KG1 (cell line): ENCODE measurements at regions not wholly inside any gene's neighbourhood (a gene's known extent, or its start where the extent isn't known, plus 50 kb on each side); places are given as distances from the start of the nearest gene placed in this dataset.

Source experiments
- DNase-seq: peaks from one replicate; lab custom pipeline; 2025; lab: John Stamatoyannopoulos, UW

DNA sequence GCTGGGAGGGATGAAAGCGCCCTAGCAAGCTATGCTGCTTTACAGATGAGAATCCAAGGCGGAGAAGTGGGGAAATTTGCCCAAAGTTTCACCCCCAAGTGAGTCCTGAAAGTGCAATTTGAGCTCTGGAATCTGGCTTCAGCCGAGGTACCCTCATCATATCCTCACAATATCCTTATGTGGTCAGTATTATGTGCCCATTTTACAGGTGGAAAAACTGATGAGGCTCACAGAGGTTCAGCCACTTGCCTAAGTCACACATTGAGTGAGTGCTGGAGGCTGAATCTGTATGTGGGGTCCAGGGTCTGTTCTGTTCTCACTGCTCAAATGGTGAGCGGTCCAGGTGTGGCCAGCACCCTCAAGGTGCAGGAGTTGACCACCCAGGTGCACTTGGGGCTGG, 85.3 kb downstream of the MATN1 start:
- DNase-seq: no peak

- no peak for DNase-seq
These were observed 86.0 kb downstream of the MATN1 start for GRCh38 chr1:30637183-30637980.

DNA sequence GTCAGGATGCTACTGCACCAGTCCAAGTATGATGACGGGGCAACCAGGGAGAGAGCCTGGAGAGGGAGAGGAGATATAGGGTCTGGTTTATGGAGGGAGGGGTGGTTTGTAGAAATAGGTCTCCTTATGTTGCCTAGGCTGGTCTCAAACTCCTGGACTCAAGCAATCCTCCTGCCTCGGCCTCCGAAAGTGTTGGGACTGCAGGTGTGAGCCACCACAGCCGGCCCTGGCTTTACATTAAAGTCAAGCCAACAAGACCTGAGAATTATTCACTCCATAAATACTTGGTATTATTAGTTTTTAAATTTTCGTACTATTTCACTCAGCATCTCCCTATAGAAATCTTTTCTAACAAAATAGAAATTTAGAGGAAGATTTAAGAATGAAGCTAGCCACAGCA, 86.8 kb downstream of the MATN1 start:
- no peak for DNase-seq

DNA sequence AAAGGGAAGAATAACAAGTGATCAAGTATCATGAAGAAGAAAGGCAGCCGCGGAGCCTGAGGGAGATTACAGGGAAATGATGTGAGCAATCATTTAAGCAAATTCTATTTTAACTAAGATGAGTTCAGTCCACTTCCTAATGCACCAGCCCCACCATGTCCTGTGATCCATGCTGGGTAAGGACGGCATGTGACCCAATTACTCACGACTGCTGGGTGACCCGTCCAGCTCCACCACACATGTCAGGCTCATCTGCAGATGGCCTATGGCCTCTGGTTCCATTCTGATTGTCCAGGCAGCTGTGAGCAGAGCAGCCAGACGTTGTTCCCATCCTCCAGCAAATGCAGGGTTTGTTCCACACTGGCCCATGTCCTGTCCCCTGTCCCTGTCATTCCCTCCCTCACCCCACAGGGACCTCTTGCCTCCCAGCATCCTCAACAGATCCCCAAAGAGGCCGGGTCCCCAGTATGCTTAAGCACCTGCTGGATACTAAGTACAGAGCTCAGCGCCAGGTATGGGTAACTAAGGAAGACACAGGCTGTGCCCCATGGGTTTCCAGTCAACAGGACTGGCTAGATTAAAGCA, 87.9 kb downstream of the MATN1 start:
- no peak for DNase-seq

DNA sequence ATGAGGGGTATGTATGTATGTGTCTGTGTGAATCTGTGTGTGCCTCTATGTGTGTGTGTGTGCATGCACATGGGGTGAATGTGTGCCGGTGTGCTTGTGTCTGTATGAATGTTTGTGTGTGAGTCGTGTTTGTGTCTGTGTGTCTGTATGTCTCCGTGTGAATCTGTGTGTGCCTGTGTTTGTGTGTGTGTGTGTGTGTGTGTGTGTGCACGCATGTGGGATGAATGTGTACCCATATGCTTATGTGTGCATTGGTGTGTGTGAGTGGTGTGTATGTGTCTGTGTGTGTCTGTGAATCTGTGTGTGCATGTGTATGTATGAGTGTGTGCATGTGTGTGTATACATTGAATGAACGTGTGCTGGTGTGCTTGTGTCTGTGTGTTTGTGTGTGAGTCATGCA, 88.9 kb downstream of the MATN1 start:
- no peak for DNase-seq

GRCh38 chr1:30633294-30633693, 90.1 kb downstream of the MATN1 start:
- no peak for DNase-seq

GRCh38 chr1:30632481-30632880, 90.9 kb downstream of the MATN1 start:
- no peak for DNase-seq

DNA sequence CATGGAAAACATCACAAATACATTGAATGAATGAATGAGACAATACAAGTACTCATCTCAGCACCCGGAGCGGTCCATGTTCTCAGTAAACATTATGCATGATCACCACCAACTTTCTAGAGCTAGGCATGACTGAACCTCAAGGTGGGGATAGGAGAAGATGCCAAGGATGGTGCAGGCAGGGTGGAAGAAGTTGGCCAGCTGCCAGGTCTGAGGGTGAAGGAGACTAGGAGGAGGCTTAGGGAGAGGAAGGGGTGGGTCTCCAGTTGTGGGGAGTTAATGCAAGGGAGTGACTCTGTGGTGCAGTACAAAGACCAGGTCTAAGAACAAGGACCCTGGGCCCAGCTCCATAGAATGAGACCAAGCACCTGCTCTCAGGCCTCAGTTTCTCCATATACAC, 91.7 kb downstream of the MATN1 start:
- no peak for DNase-seq

DNA sequence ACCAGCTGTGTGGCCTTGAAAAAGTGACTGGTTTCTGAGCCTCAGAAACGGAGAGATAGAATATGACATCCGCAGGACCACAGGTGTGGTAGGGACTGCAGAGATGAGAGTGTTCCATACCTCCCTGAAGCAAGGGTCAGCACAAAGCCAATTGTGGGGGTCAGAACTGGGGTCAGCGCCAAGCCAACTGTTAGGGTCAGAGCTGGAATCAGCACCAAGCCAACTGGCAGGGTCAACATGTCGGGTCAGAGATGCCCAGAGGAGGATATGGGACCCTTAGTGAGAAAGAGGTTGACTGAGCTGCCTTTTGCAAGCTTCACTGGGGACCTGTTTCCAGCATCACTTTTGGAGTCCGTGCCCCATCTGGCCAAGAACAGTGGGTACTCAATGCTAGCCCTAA, 93.9 kb downstream of the MATN1 start:
- no peak for DNase-seq

- DNase-seq: no peak
These were observed 95.4 kb downstream of the MATN1 start for GRCh38 chr1:30627994-30628393.

DNA sequence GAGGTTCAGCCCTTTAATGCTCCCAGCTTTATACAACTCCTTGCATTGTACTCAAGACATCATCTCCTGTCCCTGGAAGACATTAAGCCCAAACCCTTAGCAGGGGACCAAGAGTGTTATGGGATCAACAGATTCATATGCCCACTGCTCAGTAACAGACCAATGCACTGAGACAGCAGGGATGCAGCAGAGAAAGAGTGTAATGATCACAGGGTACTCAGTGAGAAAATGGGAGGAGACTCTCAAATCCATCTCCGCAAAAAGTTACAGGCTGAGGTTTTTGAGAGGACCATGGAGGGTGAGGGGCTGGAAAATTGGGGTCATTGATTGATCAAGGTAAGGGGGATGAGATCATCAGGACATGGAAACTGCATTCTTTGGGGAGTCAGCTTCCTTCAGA, 96.2 kb downstream of the MATN1 start:
- DNase-seq: no peak

DNA sequence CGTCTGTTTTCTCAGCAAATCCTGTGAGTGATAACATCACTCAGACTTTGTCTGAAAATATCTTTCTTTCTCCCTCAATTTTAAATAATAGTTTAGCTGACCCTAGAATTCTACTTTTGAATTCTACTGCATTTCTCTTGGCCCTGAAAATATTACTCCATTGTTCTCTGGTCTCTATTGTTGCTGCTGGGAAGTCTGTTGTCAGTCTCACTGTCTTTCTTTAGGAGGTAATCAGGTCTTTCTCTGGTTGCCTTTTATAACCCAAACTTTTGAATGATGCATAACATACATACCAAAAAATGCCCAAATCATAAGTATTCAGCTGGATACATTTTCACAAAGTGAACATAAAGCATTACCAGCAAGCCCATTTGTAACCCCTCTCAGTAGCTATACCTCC, 100.0 kb downstream of the MATN1 start:
- no peak for DNase-seq

- no peak for DNase-seq
These were observed 103.8 kb downstream of the MATN1 start for GRCh38 chr1:30619619-30620018.

DNA sequence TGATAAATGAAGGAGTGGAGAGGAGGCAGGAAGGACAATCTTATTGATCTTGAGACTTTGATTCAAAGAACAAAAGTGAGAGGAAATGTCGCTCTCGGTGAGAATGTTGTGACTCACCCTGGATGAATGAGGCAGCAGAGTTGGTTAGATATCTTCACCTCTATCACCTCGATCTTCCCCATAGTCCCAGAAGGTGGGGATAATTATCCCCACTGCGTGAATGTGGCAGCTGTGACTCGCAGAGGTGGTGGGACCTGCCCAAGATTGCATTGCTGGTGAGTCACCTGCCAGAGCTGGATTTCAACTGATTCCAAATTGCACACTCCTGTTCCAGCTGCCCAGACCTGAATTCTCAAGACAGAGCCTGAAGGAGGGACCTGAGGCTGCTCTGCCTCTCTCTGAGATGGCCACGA, 105.0 kb downstream of the MATN1 start:
- DNase-seq: no peak

- no peak for DNase-seq
These were observed 106.6 kb downstream of the MATN1 start for GRCh38 chr1:30616759-30617158.

GRCh38 chr1:30615816-30616590, 107.4 kb downstream of the MATN1 start:
- DNase-seq: no peak

DNA sequence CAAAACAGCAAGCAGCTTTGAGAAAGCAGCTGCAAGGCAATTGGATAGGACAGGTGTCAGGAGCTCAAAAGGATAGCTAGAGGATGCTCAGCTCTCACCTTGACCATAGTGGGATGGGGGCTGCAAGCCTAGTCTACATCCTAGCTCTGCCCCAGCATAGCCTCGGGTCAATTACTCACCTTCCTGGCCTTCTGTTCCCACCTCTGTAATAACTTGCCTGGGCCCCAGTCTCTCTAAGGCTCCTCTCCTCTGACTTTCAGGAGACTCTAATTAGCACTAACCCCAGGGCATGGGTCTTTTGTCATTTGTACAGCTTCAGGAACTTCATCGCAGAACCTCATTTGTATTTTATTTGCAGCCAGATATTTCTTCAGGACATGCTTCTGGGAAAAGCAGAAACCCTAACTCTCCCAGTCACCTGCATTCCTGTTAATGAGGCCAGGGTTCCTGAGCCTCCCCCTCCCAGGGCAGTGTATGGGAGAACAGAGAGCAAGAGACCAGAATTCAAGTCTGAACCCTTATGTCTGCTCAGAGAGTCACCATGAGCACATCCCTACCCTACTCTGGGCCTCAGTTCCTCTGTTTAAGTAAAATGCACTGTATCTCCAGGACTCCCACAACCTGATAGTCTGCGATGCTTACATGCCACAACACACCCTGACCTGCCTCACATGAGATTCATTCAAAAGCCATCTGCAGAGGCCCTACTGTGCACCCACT, 108.1 kb downstream of the MATN1 start:
- no peak for DNase-seq

GRCh38 chr1:30613188-30613587, 110.2 kb downstream of the MATN1 start:
- DNase-seq: no peak

DNA sequence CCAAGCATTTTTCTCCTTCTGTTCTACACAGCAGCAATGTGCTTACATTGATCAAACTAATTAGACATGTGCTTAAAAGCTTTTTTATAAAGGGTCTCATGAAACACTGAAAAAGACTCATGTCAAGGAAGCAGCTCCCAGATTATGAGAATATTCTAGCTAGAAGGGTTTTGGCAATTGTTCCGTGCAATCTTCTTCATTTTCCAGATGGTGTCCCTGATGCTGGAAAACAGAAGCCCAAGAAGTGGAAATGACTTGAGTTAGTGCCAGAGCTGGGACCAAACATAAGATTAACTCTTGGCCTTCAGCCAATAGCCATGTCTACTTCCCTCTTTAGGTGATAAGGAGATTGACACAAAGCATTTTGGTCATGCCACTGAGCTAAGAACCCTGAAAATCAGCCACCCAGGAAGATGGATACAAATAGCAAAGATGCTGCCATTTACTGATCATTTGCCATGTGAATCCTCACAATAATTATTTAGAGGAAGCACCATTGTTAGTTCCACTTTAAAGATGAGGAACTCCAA, 110.8 kb downstream of the MATN1 start:
- no peak for DNase-seq

DNA sequence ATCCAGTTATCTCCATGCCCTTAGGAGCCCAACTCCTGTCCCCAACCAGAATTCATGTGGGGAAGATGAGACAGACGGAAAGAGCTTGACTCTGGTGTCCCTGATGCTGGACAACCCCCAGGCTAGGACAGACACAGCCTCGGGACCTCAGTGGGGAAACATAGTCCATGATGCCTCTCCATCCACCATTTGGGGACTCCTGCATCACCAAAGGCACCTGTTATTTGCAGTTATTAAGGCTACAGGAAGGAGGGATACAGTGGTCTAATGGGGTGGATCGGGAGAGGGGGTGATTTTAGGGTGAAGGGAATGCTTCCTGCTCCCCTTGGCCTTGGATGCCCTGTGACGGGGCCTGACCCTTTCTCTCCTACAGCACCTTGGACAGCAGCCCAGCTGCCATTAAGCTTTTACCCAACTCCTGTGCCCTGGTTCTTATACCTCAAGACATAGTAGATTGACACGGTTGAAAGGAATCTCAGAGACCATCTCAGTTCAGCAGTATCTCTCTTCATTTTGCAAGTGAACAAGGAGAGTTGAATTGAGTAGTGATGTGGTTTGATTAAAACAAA, 111.6 kb downstream of the MATN1 start:
- no peak for DNase-seq

DNA sequence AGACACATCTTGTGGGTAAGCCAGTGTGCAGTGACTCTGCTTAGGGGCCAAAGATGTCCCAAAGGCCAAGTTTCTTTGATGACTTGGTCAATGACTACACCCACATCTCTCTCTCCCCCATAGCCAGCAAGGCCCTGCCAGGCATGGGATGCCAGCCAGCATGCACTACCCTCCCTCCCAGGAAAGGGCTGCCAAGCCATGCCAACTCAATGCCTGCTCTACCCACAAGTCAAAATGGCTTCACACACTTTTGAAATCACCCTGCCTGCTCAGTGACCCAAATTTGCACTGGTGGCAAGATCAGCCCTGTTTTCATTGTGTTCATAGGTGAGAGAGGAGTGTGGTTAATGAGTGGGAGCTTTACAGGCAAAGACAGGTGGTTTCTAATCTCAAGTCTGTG, 112.5 kb downstream of the MATN1 start:
- DNase-seq: no peak

GRCh38 chr1:30609999-30610345, 113.4 kb downstream of the MATN1 start:
- no peak for DNase-seq
